ENCODE measurements at regions not wholly inside any gene's neighbourhood (a gene's known extent, or its start where the extent isn't known, plus 50 kb on each side); places are given as distances from the start of the nearest gene placed in this dataset.

DNA sequence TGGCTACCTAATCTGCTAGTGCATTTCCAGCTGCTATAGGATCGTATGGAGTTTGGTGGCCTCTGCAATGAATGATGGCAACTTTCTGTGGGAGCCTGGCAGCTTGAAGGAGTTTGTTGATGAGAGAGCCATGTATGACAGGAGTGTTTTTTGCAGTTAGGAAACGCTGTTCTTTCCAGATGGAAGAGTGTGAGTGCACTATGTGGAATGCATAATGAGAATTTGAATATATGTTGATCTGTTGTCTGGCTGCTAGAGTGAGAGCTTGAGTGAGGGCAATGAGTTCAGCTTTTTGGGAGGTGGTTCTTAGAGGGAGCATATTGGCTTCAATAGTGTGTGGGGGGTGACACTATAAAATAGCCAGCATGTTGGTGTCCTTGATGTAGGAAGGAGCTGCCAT is 51.0 kb upstream of the APOBEC4 start:
- TF ChIP-seq, protein P1, sequence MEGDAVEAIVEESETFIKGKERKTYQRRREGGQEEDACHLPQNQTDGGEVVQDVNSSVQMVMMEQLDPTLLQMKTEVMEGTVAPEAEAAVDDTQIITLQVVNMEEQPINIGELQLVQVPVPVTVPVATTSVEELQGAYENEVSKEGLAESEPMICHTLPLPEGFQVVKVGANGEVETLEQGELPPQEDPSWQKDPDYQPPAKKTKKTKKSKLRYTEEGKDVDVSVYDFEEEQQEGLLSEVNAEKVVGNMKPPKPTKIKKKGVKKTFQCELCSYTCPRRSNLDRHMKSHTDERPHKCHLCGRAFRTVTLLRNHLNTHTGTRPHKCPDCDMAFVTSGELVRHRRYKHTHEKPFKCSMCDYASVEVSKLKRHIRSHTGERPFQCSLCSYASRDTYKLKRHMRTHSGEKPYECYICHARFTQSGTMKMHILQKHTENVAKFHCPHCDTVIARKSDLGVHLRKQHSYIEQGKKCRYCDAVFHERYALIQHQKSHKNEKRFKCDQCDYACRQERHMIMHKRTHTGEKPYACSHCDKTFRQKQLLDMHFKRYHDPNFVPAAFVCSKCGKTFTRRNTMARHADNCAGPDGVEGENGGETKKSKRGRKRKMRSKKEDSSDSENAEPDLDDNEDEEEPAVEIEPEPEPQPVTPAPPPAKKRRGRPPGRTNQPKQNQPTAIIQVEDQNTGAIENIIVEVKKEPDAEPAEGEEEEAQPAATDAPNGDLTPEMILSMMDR (IDR thresholded peaks at IDR 0.05; ENCODE audit: insufficient read depth, low read depth, low read length) = no peak
- no peak for TF ChIP-seq EZH2 (IDR thresholded peaks at IDR 0.05; ENCODE audit: insufficient read depth, low read length)
